ENCODE measurements at regions not wholly inside any gene's neighbourhood (a gene's known extent, or its start where the extent isn't known, plus 50 kb on each side); places are given as distances from the start of the nearest gene placed in this dataset.

DNA sequence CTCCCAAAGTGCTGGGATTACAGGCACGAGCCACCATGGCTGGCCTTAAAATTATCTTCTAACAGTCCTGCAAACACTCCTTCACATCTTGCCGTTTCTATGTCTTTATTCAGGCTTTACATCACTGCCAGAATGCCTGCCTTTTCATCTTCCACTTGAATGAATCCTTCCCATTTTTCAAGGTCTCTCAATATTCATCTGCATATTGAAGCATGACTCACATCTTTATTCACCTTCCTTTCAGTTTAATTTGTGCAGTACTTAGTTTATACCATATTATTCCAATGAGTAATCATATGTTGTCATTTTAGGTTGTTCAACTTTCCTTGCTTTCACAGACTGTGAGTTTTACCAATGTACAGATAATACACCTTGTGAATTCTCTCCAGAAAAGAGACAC is 510.1 kb upstream of the PIK3C3 start:
- no peak for DNase-seq
- intact Hi-C loops (cut with DNase I; ENCODE audit: low total_unique reads) = loop anchor here (10.0 kb wide), 1 partner anchor 60 kb away; no protein-coding TSS in a partner anchor
- Histone ChIP-seq H3K9me3 (peaks cover 0 to 6% (median 2%) of the 10 kb centered on the region in 8 donors), H3K36me3 (no peaks in the 10 kb centered on the region), H3K4me3 (no peak overlapping the region), H3K4me1 (no peaks in the 10 kb centered on the region), H3K27me3 (replicated peaks in 1 of 7) (no peaks in the 10 kb centered on the region), H3K27ac (no peak overlapping the region)
- 55 to 73% (median 69%) methylated on average over 2 of the region's 2 CpGs for WGBS, 5 donors
- TF ChIP-seq POLR2A (IDR thresholded peaks at IDR 0.05) (no peak), POLR2AphosphoS5 (IDR thresholded peaks at IDR 0.05) (no peak)
- TF ChIP-seq, protein P1, sequence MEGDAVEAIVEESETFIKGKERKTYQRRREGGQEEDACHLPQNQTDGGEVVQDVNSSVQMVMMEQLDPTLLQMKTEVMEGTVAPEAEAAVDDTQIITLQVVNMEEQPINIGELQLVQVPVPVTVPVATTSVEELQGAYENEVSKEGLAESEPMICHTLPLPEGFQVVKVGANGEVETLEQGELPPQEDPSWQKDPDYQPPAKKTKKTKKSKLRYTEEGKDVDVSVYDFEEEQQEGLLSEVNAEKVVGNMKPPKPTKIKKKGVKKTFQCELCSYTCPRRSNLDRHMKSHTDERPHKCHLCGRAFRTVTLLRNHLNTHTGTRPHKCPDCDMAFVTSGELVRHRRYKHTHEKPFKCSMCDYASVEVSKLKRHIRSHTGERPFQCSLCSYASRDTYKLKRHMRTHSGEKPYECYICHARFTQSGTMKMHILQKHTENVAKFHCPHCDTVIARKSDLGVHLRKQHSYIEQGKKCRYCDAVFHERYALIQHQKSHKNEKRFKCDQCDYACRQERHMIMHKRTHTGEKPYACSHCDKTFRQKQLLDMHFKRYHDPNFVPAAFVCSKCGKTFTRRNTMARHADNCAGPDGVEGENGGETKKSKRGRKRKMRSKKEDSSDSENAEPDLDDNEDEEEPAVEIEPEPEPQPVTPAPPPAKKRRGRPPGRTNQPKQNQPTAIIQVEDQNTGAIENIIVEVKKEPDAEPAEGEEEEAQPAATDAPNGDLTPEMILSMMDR (IDR thresholded peaks at IDR 0.05 in 8 of 11, conservative IDR thresholded peaks at IDR 0.05 in 3 of 11) = no peak

DNA sequence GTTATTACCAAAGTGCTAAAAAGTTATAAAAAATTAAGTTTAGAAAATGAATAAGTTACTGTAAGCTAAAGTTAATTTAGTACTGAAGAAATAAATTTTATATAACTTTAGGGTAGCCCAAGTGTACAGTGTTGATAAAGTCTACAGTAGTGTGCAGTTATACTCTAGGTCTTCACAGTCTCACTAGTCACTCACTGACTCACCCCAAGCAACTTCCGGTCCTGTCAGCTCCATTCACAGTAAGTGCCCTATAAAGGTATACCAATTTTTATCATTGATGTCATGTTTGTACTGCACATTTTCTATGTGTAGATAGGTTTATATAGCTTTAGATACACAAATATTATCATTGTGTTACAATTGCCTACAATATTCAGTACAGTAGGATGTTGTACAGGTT is 518.3 kb upstream of the PIK3C3 start:
- H3K27me3 ChIP-seq (replicated peaks in 1 of 7) = no peaks in the 10 kb centered on the region
- DNase-seq = no peak
- peaks cover 0 to 20% (median 6%) of the 10 kb centered on the region in 8 donors for H3K9me3 ChIP-seq
- H3K27ac ChIP-seq = no peak overlapping the region
- TF ChIP-seq, protein P1 (IDR thresholded peaks at IDR 0.05 in 8 of 11, conservative IDR thresholded peaks at IDR 0.05 in 3 of 11) = no peak
- TF ChIP-seq POLR2AphosphoS5 (IDR thresholded peaks at IDR 0.05) (no peak), POLR2A (IDR thresholded peaks at IDR 0.05) (no peak)
- intact Hi-C loops (cut with DNase I; ENCODE audit: low total_unique reads) = no loop called here
- no peaks in the 10 kb centered on the region for H3K36me3 ChIP-seq
- WGBS, 5 donors = 86 to 97% (median 87%) methylated on average over 1 of the region's 1 CpG
- H3K4me1 ChIP-seq = no peaks in the 10 kb centered on the region
- H3K4me3 ChIP-seq = no peak overlapping the region

DNA sequence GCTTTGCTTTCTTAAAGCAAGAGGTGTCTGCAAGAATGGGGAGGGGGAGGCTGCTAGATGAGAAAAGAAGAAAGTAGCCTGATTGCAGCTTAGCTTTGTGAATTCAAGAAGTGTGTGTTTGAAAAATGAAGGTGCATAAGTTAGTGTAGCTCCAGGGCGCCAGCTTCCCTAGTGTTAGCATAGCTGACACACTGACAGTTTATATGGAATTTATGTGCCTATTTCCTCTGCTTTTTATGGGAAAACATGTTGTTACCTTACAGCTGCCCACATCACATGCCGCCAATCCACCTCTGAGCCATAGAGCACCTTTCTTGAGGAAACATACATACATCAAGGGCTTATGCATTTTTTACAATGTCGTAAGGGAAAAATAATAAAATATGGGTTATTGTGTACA is 536.4 kb upstream of the PIK3C3 start:
- no peaks in the 10 kb centered on the region for H3K36me3 ChIP-seq
- 74 to 95% (median 87%) methylated on average over 3 of the region's 3 CpGs for WGBS, 5 donors
- H3K27me3 ChIP-seq (replicated peaks in 1 of 7) = no peaks in the 10 kb centered on the region
- no peaks in the 10 kb centered on the region for H3K4me1 ChIP-seq
- no peak for DNase-seq
- H3K27ac ChIP-seq = no peak overlapping the region
- H3K9me3 ChIP-seq = no peaks in the 10 kb centered on the region
- TF ChIP-seq POLR2AphosphoS5 (IDR thresholded peaks at IDR 0.05) (no peak), POLR2A (IDR thresholded peaks at IDR 0.05) (no peak)
- TF ChIP-seq, protein P1 (IDR thresholded peaks at IDR 0.05 in 8 of 11, conservative IDR thresholded peaks at IDR 0.05 in 3 of 11) = no peak
- intact Hi-C loops (cut with DNase I; ENCODE audit: low total_unique reads) = no loop called here
- H3K4me3 ChIP-seq = no peak overlapping the region

DNA sequence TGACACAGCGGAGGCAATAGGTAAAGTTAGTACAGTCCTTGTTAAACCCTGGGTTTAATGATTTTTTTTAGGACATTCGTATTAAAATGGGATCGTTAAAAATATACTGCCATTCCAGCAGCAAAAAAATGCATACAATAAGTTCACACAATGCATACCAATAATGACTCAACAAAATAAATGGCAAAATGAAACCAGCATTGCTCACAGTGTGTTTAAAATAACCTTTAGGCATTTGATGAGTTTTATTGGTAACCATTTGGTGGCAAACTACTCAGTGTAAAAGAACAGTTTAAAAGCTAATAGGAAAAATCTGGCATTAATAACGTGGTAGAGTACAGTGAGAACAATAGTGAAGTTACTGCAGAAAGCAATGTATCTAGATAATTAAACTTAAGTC is 539.0 kb upstream of the PIK3C3 start:
- Histone ChIP-seq H3K4me3 (no peak overlapping the region), H3K9me3 (peaks cover 0 to 5% (median 0%) of the 10 kb centered on the region in 8 donors), H3K27me3 (replicated peaks in 1 of 7) (no peaks in the 10 kb centered on the region), H3K4me1 (no peaks in the 10 kb centered on the region), H3K36me3 (no peaks in the 10 kb centered on the region), H3K27ac (no peak overlapping the region)
- WGBS, 5 donors = 65 to 86% (median 82%) methylated on average over 4 of the region's 4 CpGs
- intact Hi-C loops (cut with DNase I; ENCODE audit: low total_unique reads) = no loop called here
- DNase-seq = no peak
- no peak for TF ChIP-seq POLR2A (IDR thresholded peaks at IDR 0.05)
- TF ChIP-seq POLR2AphosphoS5 (IDR thresholded peaks at IDR 0.05) = no peak
- TF ChIP-seq, protein P1 (IDR thresholded peaks at IDR 0.05 in 8 of 11, conservative IDR thresholded peaks at IDR 0.05 in 3 of 11) = no peak
